Tibial artery (tissue), 4 donors: ENCODE measurements at regions not wholly inside any gene's neighbourhood (a gene's known extent, or its start where the extent isn't known, plus 50 kb on each side); places are given as distances from the start of the nearest gene placed in this dataset.

Source experiments
- DNase-seq, 2 donors: peaks; one replicate each; pipeline ENCODE4 v3.0.0-alpha.2; 2019
- H3K27ac ChIP-seq, 2 donors: fragments of 200-600 bp; sonication (generic) in 1 of 2; 1 replicate in 1 of 2; 2 replicates in 1 of 2; pipeline ENCODE4 v1.5.1; 2018 to 2019; ENCODE audit warnings: mild to moderate bottlenecking in 1 of 2
- H3K27me3 ChIP-seq, 2 donors: fragments of 200-600 bp; sonication (generic) in 1 of 2; one replicate each; pipeline versions ENCODE4 v1.5.1 to v1.6.0; 2016 to 2019
- H3K36me3 ChIP-seq, 3 donors: fragments of 200-600 bp; sonication (generic) in 2 of 3; one replicate each; pipeline ENCODE4 v1.5.1; 2016 to 2019; ENCODE audit warnings: mild to moderate bottlenecking in 2 of 3
- H3K4me1 ChIP-seq, 4 donors: fragments of 200-600 bp; sonication (generic) in 2 of 4; 1 replicate in 3 of 4; 2 replicates in 1 of 4; pipeline ENCODE4 v1.5.1; 2016 to 2019
- H3K4me3 ChIP-seq, 2 donors: fragments of 200-600 bp; sonication (generic) in 1 of 2; 1 replicate in 1 of 2; 2 replicates in 1 of 2; pipeline ENCODE4 v1.5.1; 2018 to 2019; ENCODE audit warnings: mild to moderate bottlenecking in 2 of 2
- H3K9me3 ChIP-seq, 3 donors: fragments of 200-600 bp; sonication (generic) in 1 of 3; one replicate each; pipeline ENCODE4 v1.5.1; 2016 to 2019
- CTCF ChIP-seq, 2 experiments: fragments of 200-600 bp in 1 of 2; fragments of 450-650 bp in 1 of 2; IDR thresholded peaks; one replicate each; pipeline ENCODE4 v1.5.1; 2017 to 2019; ENCODE audit warnings: antibody characterized with exemption in 2 of 2, mild to moderate bottlenecking in 1 of 2, moderate library complexity in 1 of 2
- intact Hi-C: fragments of 100-400 bp; cut with DNase I; formaldehyde crosslinking; loops from one replicate; pipeline ENCODE4 v1.15.0; 2023; ENCODE audit warnings: low total_unique reads

GRCh38 chr7:425794-426188 lies 93.9 kb downstream of the PDGFA start:
- peaks cover 4 to 23% (median 22%) of the 10 kb centered on the region in 4 donors for H3K4me1 ChIP-seq
- TF ChIP-seq CTCF (IDR thresholded peaks at IDR 0.05) = no peak
- H3K36me3 ChIP-seq = no peaks in the 10 kb centered on the region
- intact Hi-C loops = no loop called here
- DNase-seq = peak in 1 of 2 donors; percentile 75
- H3K27ac ChIP-seq = peak overlapping the region in 1 of 2 donors; percentile 48
- no peaks in the 10 kb centered on the region for H3K27me3 ChIP-seq
- no peak overlapping the region for H3K4me3 ChIP-seq
- H3K9me3 ChIP-seq = no peaks in the 10 kb centered on the region

GRCh38 chr7:426510-426909 lies 93.1 kb downstream of the PDGFA start:
- intact Hi-C loops = no loop called here
- DNase-seq = no peak

GRCh38 chr7:427506-428103 lies 92.0 kb downstream of the PDGFA start:
- Histone ChIP-seq H3K36me3 (no peaks in the 10 kb centered on the region), H3K4me1 (peaks cover 4 to 23% (median 22%) of the 10 kb centered on the region in 4 donors), H3K27me3 (no peaks in the 10 kb centered on the region), H3K9me3 (no peaks in the 10 kb centered on the region), H3K27ac (no peak overlapping the region), H3K4me3 (no peak overlapping the region)
- TF ChIP-seq CTCF (IDR thresholded peaks at IDR 0.05) = no peak
- intact Hi-C loops = no loop called here
- DNase-seq = no peak

More at GRCh38 chr7:426510-426909, 93.1 kb downstream of the PDGFA start:
- H3K36me3 ChIP-seq = no peaks in the 10 kb centered on the region
- no peaks in the 10 kb centered on the region for H3K9me3 ChIP-seq
- no peak overlapping the region for H3K27ac ChIP-seq
- no peak for TF ChIP-seq CTCF (IDR thresholded peaks at IDR 0.05)
- H3K27me3 ChIP-seq = no peaks in the 10 kb centered on the region
- peaks cover 4 to 23% (median 22%) of the 10 kb centered on the region in 4 donors for H3K4me1 ChIP-seq
- H3K4me3 ChIP-seq = no peak overlapping the region

- intact Hi-C loops = no loop called here
- H3K27me3 ChIP-seq = peaks cover 0 to 3% of the 10 kb centered on the region in 2 donors
- TF ChIP-seq CTCF (IDR thresholded peaks at IDR 0.05) = no peak
These were observed 91.3 kb downstream of the PDGFA start for GRCh38 chr7:428387-428786.

GRCh38 chr7:428927-429827 lies 90.5 kb downstream of the PDGFA start:
- Histone ChIP-seq H3K27ac (no peak overlapping the region), H3K36me3 (no peaks in the 10 kb centered on the region), H3K4me1 (peaks cover 4 to 20% (median 19%) of the 10 kb centered on the region in 4 donors), H3K9me3 (no peaks in the 10 kb centered on the region), H3K27me3 (peaks cover 0 to 3% of the 10 kb centered on the region in 2 donors), H3K4me3 (no peak overlapping the region)
- DNase-seq = no peak
- intact Hi-C loops = no loop called here
- TF ChIP-seq CTCF (IDR thresholded peaks at IDR 0.05) = no peak

More at GRCh38 chr7:428387-428786, 91.3 kb downstream of the PDGFA start:
- Histone ChIP-seq H3K27ac (no peak overlapping the region), H3K9me3 (no peaks in the 10 kb centered on the region), H3K4me3 (no peak overlapping the region), H3K36me3 (no peaks in the 10 kb centered on the region), H3K4me1 (peaks cover 4 to 23% (median 22%) of the 10 kb centered on the region in 4 donors)
- no peak for DNase-seq
